ENCODE measurements at regions not wholly inside any gene's neighbourhood (a gene's known extent, or its start where the extent isn't known, plus 50 kb on each side); places are given as distances from the start of the nearest gene placed in this dataset.
"Not testable (repeated sequence)": the region's sequence is repeated elsewhere in the genome, so short reads cannot be mapped to it uniquely, and the experiment has no call there.

- H3K4me1 Mint-ChIP-seq = no peaks in the 10 kb centered on the region
- Histone ChIP-seq H3K27me3 (ENCODE audit: insufficient read depth, low read length) (no peaks in the 10 kb centered on the region), H3K27ac (ENCODE audit: low read depth, low read length) (no peak overlapping the region), H3K4me1 (ENCODE audit: insufficient read depth, low read length) (no peaks in the 10 kb centered on the region), H3K36me3 (ENCODE audit: insufficient read depth, low read length) (no peaks in the 10 kb centered on the region), H3K4me3 (ENCODE audit: low read length in 2 of 2) (no peak overlapping the region), H3K9me3 (ENCODE audit: control insufficient read depth in 1 of 2, low read length in 2 of 2) (no peaks in the 10 kb centered on the region)
- intact Hi-C loops (cut with micrococcal nuclease) = no loop called here
- CTCF ChIA-PET (ENCODE audit: partially characterized antibody) = no interaction called here
- no peak overlapping the region for H3K4me3 Mint-ChIP-seq
- H3K27me3 Mint-ChIP-seq = no peaks in the 10 kb centered on the region
- peaks cover 0 to 8% (median 0%) of the 10 kb centered on the region in 8 donors for H3K9me3 Mint-ChIP-seq
- no peak for DNase-seq
- POLR2A ChIA-PET (ENCODE audit: partially characterized antibody) = no interaction called here
- no peaks in the 10 kb centered on the region for H3K36me3 Mint-ChIP-seq
- H3K27ac Mint-ChIP-seq = no peak overlapping the region
Observed at GRCh38 chr5:152638996-152639552, 234.0 kb upstream of the NMUR2 start.

GRCh38 chr5:152641970-152642805, 237.1 kb upstream of the NMUR2 start:
- no peak for DNase-seq
- ChIA-PET CTCF (ENCODE audit: partially characterized antibody) (no interaction called here), POLR2A (ENCODE audit: partially characterized antibody) (no interaction called here)
- Mint-ChIP-seq H3K4me3 (no peak overlapping the region), H3K27ac (no peak overlapping the region), H3K27me3 (no peaks in the 10 kb centered on the region), H3K36me3 (no peaks in the 10 kb centered on the region), H3K4me1 (no peaks in the 10 kb centered on the region), H3K9me3 (peaks cover 0 to 6% (median 0%) of the 10 kb centered on the region in 8 donors)
- Histone ChIP-seq H3K27ac (ENCODE audit: low read depth, low read length) (no peak overlapping the region), H3K9me3 (ENCODE audit: control insufficient read depth in 1 of 2, low read length in 2 of 2) (no peaks in the 10 kb centered on the region), H3K27me3 (ENCODE audit: insufficient read depth, low read length) (no peaks in the 10 kb centered on the region), H3K4me1 (ENCODE audit: insufficient read depth, low read length) (no peaks in the 10 kb centered on the region), H3K36me3 (ENCODE audit: insufficient read depth, low read length) (no peaks in the 10 kb centered on the region), H3K4me3 (ENCODE audit: low read length in 2 of 2) (no peak overlapping the region)
- intact Hi-C loops (cut with micrococcal nuclease) = no loop called here

GRCh38 chr5:152642880-152643279, 237.8 kb upstream of the NMUR2 start:
- no peak for DNase-seq
- Histone ChIP-seq H3K4me1 (ENCODE audit: insufficient read depth, low read length) (no peaks in the 10 kb centered on the region), H3K36me3 (ENCODE audit: insufficient read depth, low read length) (no peaks in the 10 kb centered on the region), H3K27me3 (ENCODE audit: insufficient read depth, low read length) (no peaks in the 10 kb centered on the region), H3K27ac (ENCODE audit: low read depth, low read length) (no peak overlapping the region), H3K9me3 (ENCODE audit: control insufficient read depth in 1 of 2, low read length in 2 of 2) (no peaks in the 10 kb centered on the region), H3K4me3 (ENCODE audit: low read length in 2 of 2) (no peak overlapping the region)
- intact Hi-C loops (cut with micrococcal nuclease) = no loop called here
- Mint-ChIP-seq H3K27ac (no peak overlapping the region), H3K4me3 (no peak overlapping the region), H3K36me3 (no peaks in the 10 kb centered on the region), H3K9me3 (peaks cover 0 to 6% (median 0%) of the 10 kb centered on the region in 8 donors), H3K4me1 (no peaks in the 10 kb centered on the region), H3K27me3 (no peaks in the 10 kb centered on the region)
- CTCF ChIA-PET (ENCODE audit: partially characterized antibody) = no interaction called here
- POLR2A ChIA-PET (ENCODE audit: partially characterized antibody) = no interaction called here

GRCh38 chr5:152644029-152644728, 239.1 kb upstream of the NMUR2 start:
- CTCF ChIA-PET (ENCODE audit: partially characterized antibody) = no interaction called here
- Mint-ChIP-seq H3K4me1 (no peaks in the 10 kb centered on the region), H3K27me3 (no peaks in the 10 kb centered on the region)

GRCh38 chr5:152649609-152650008, 244.5 kb upstream of the NMUR2 start:
- CTCF ChIA-PET (ENCODE audit: partially characterized antibody) = no interaction called here
- Histone ChIP-seq H3K27ac (ENCODE audit: low read depth, low read length) (no peak overlapping the region), H3K36me3 (ENCODE audit: insufficient read depth, low read length) (no peaks in the 10 kb centered on the region), H3K9me3 (ENCODE audit: control insufficient read depth in 1 of 2, low read length in 2 of 2) (no peaks in the 10 kb centered on the region), H3K4me1 (ENCODE audit: insufficient read depth, low read length) (no peaks in the 10 kb centered on the region), H3K4me3 (ENCODE audit: low read length in 2 of 2) (no peak overlapping the region), H3K27me3 (ENCODE audit: insufficient read depth, low read length) (no peaks in the 10 kb centered on the region)
- POLR2A ChIA-PET (ENCODE audit: partially characterized antibody) = no interaction called here
- Mint-ChIP-seq H3K27ac (no peak overlapping the region), H3K9me3 (peaks cover 0 to 3% (median 0%) of the 10 kb centered on the region in 8 donors), H3K4me1 (no peaks in the 10 kb centered on the region), H3K36me3 (no peaks in the 10 kb centered on the region), H3K4me3 (no peak overlapping the region), H3K27me3 (no peaks in the 10 kb centered on the region)
- intact Hi-C loops (cut with micrococcal nuclease) = no loop called here
- DNase-seq = no peak

More at GRCh38 chr5:152644029-152644728, 239.1 kb upstream of the NMUR2 start:
- no peaks in the 10 kb centered on the region for H3K27me3 ChIP-seq (ENCODE audit: insufficient read depth, low read length)
- Mint-ChIP-seq H3K4me3 (no peak overlapping the region), H3K36me3 (no peaks in the 10 kb centered on the region), H3K27ac (no peak overlapping the region), H3K9me3 (peaks cover 0 to 5% (median 0%) of the 10 kb centered on the region in 8 donors)
- no peaks in the 10 kb centered on the region for H3K9me3 ChIP-seq (ENCODE audit: control insufficient read depth in 1 of 2, low read length in 2 of 2)
- DNase-seq = no peak
- POLR2A ChIA-PET (ENCODE audit: partially characterized antibody) = no interaction called here
- no peak overlapping the region for H3K27ac ChIP-seq (ENCODE audit: low read depth, low read length)
- H3K4me3 ChIP-seq (ENCODE audit: low read length in 2 of 2) = no peak overlapping the region
- intact Hi-C loops (cut with micrococcal nuclease) = no loop called here
- H3K4me1 ChIP-seq (ENCODE audit: insufficient read depth, low read length) = no peaks in the 10 kb centered on the region
- no peaks in the 10 kb centered on the region for H3K36me3 ChIP-seq (ENCODE audit: insufficient read depth, low read length)

GRCh38 chr5:152650413-152650812, 245.3 kb upstream of the NMUR2 start:
- DNase-seq = no peak
- intact Hi-C loops (cut with micrococcal nuclease) = no loop called here
- Mint-ChIP-seq H3K27me3 (no peaks in the 10 kb centered on the region), H3K4me1 (no peaks in the 10 kb centered on the region), H3K36me3 (no peaks in the 10 kb centered on the region), H3K27ac (no peak overlapping the region), H3K4me3 (no peak overlapping the region), H3K9me3 (peaks cover 0 to 3% (median 0%) of the 10 kb centered on the region in 8 donors)
- POLR2A ChIA-PET (ENCODE audit: partially characterized antibody) = no interaction called here
- H3K4me3 ChIP-seq (ENCODE audit: low read length in 2 of 2) = no peak overlapping the region
- H3K27ac ChIP-seq (ENCODE audit: low read depth, low read length) = no peak overlapping the region
- H3K27me3 ChIP-seq (ENCODE audit: insufficient read depth, low read length) = no peaks in the 10 kb centered on the region
- no peaks in the 10 kb centered on the region for H3K9me3 ChIP-seq (ENCODE audit: control insufficient read depth in 1 of 2, low read length in 2 of 2)
- CTCF ChIA-PET (ENCODE audit: partially characterized antibody) = no interaction called here
- H3K36me3 ChIP-seq (ENCODE audit: insufficient read depth, low read length) = no peaks in the 10 kb centered on the region
- no peaks in the 10 kb centered on the region for H3K4me1 ChIP-seq (ENCODE audit: insufficient read depth, low read length)

GRCh38 chr5:152659470-152659869, 254.4 kb upstream of the NMUR2 start:
- H3K27ac ChIP-seq (ENCODE audit: low read depth, low read length); POLR2A ChIA-PET (ENCODE audit: partially characterized antibody); H3K4me1 ChIP-seq (ENCODE audit: insufficient read depth, low read length); H3K36me3 ChIP-seq (ENCODE audit: insufficient read depth, low read length); DNase-seq; H3K27ac Mint-ChIP-seq; H3K9me3 Mint-ChIP-seq; H3K4me3 Mint-ChIP-seq; H3K36me3 Mint-ChIP-seq; intact Hi-C loops (cut with micrococcal nuclease); CTCF ChIA-PET (ENCODE audit: partially characterized antibody); H3K27me3 ChIP-seq (ENCODE audit: insufficient read depth, low read length); H3K9me3 ChIP-seq (ENCODE audit: control insufficient read depth in 1 of 2, low read length in 2 of 2); H3K27me3 Mint-ChIP-seq; H3K4me3 ChIP-seq (ENCODE audit: low read length in 2 of 2); H3K4me1 Mint-ChIP-seq: not testable (repeated sequence)
